ENCODE measurements at regions not wholly inside any gene's neighbourhood (a gene's known extent, or its start where the extent isn't known, plus 50 kb on each side); places are given as distances from the start of the nearest gene placed in this dataset.
"Not testable (repeated sequence)": the region's sequence is repeated elsewhere in the genome, so short reads cannot be mapped to it uniquely, and the experiment has no call there.

GRCh38 chr3:104190681-104191080, 1176.0 kb upstream of the ALCAM start:
- DNase-seq = no peak

GRCh38 chr3:104198131-104198530, 1168.6 kb upstream of the ALCAM start:
- DNase-seq = no peak

- DNase-seq = no peak
These were observed 1159.8 kb upstream of the ALCAM start for GRCh38 chr3:104206925-104207324.

GRCh38 chr3:104214277-104214676, 1152.4 kb upstream of the ALCAM start:
- DNase-seq = no peak

- DNase-seq = no peak
These were observed 1151.8 kb upstream of the ALCAM start for GRCh38 chr3:104214937-104215336.

GRCh38 chr3:104219046-104219445, 1147.7 kb upstream of the ALCAM start:
- DNase-seq = not testable (repeated sequence)

- no peak for DNase-seq
These were observed 1132.1 kb upstream of the ALCAM start for GRCh38 chr3:104234442-104235194.

GRCh38 chr3:104244680-104245220, 1122.0 kb upstream of the ALCAM start:
- no peak for DNase-seq

- DNase-seq = no peak
These were observed 1121.4 kb upstream of the ALCAM start for GRCh38 chr3:104245261-104245660.

- no peak for DNase-seq
These were observed 1120.7 kb upstream of the ALCAM start for GRCh38 chr3:104245981-104246380.

- DNase-seq = no peak
These were observed 1109.2 kb upstream of the ALCAM start for GRCh38 chr3:104257486-104257885.

GRCh38 chr3:104263477-104263876, 1103.2 kb upstream of the ALCAM start:
- no peak for DNase-seq

GRCh38 chr3:104266219-104266618, 1100.5 kb upstream of the ALCAM start:
- DNase-seq = not testable (repeated sequence)

GRCh38 chr3:104269771-104270170, 1096.9 kb upstream of the ALCAM start:
- no peak for DNase-seq

GRCh38 chr3:104273046-104273649, 1093.6 kb upstream of the ALCAM start:
- DNase-seq = no peak

- no peak for DNase-seq
These were observed 1091.5 kb upstream of the ALCAM start for GRCh38 chr3:104275199-104275598.

GRCh38 chr3:104279617-104280016, 1087.1 kb upstream of the ALCAM start:
- no peak for DNase-seq

GRCh38 chr3:104281713-104282112, 1085.0 kb upstream of the ALCAM start:
- DNase-seq = no peak

- no peak for DNase-seq
These were observed 1080.1 kb upstream of the ALCAM start for GRCh38 chr3:104286645-104287044.

- no peak for DNase-seq
These were observed 1075.3 kb upstream of the ALCAM start for GRCh38 chr3:104291437-104291851.

- DNase-seq = no peak
These were observed 1074.8 kb upstream of the ALCAM start for GRCh38 chr3:104291878-104292277.

- no peak for DNase-seq
These were observed 1069.1 kb upstream of the ALCAM start for GRCh38 chr3:104297617-104298016.

- DNase-seq = no peak
These were observed 1068.0 kb upstream of the ALCAM start for GRCh38 chr3:104298662-104299061.

- no peak for DNase-seq
These were observed 1050.6 kb upstream of the ALCAM start for GRCh38 chr3:104316118-104316517.
